HepG2 (cell line): ENCODE measurements at regions not wholly inside any gene's neighbourhood (a gene's known extent, or its start where the extent isn't known, plus 50 kb on each side); places are given as distances from the start of the nearest gene placed in this dataset.

Experiments used
- ATAC-seq: fragments of 200-7000 bp; cut with Tn5 transposase; 3 replicates; pipeline ENCODE4 v1.9.1; 2020; ENCODE audit warnings: mild to moderate bottlenecking, moderate library complexity
- BruUV-seq: library from RNA; stranded (reverse); fragments of 400-500 nt; replicated peaks from 2 replicates; lab custom pipeline; 2021; lab: Mats Ljungman, UMichigan
- CTCF ChIA-PET: fragments of 300-600 bp; formaldehyde crosslinking; extraction: SDS; loops from one replicate; lab custom pipeline; 2021; ENCODE audit warnings: low total read pairs, inconsistent platforms, low intra/inter-chr PET ratio; lab: Yijun Ruan, JAX
- POLR2A ChIA-PET: fragments of 350-600 bp; sonication (Branson Sonifier 250); formaldehyde crosslinking; loops from one replicate; lab custom pipeline; 2020; ENCODE audit warnings: antibody characterized with exemption, inconsistent platforms; lab: Yijun Ruan, JAX
- DNase-seq: peaks from one replicate; pipeline ENCODE4 v3.0.0-alpha.2; 2015; ENCODE audit warnings: low spot score
- FAIRE-seq: peaks from 3 replicates; lab custom pipeline; 2011; peaks lifted over from hg19 to GRCh38; lab: Jason Lieb, UNC
- H2AFZ ChIP-seq: one replicate; pipeline ENCODE4 v1.6.1; 2011; ENCODE audit warnings: low read length, inconsistent platforms
- H3K27ac ChIP-seq: fragments of 300-600 bp; 3 replicates; pipeline ENCODE4 v1.8.0; 2011; ENCODE audit warnings: mixed run types, mild to moderate bottlenecking, mixed read lengths, low read length, inconsistent platforms; ENCODE audit not compliant: insufficient read depth; ENCODE audit errors: extremely low read length
- H3K27me3 ChIP-seq, 2 experiments: fragments of 200-600 bp in 1 of 2; 2 replicates in 1 of 2; 3 replicates in 1 of 2; pipeline versions ENCODE4 v1.6.0 to v1.8.0; 2011; ENCODE audit warnings: low read length in 2 of 2, mild to moderate bottlenecking in 2 of 2, moderate library complexity in 2 of 2, inconsistent platforms in 1 of 2; ENCODE audit not compliant: insufficient read depth in 2 of 2, control insufficient read depth in 1 of 2
- H3K36me3 ChIP-seq, 2 experiments: fragments of 200-600 bp in 1 of 2; replicated peaks in 1 of 2; 2 replicates in 1 of 2; 3 replicates in 1 of 2; pipeline versions ENCODE4 v1.5.1 to v1.8.0; 2011; ENCODE audit warnings: low read length in 2 of 2, inconsistent platforms in 1 of 2; ENCODE audit not compliant: insufficient read depth in 2 of 2, control insufficient read depth in 1 of 2
- H3K4me1 ChIP-seq: 2 replicates; pipeline ENCODE4 v1.5.1; 2012; ENCODE audit warnings: low read length, inconsistent platforms; ENCODE audit not compliant: insufficient read depth
- H3K4me2 ChIP-seq: 2 replicates; pipeline ENCODE4 v1.6.0; 2011; ENCODE audit warnings: low read depth, low read length, inconsistent platforms
- H3K4me3 ChIP-seq, 3 experiments: fragments of 200-600 bp in 1 of 3; sonication (generic), shearing (Covaris generic) in 1 of 3; replicated peaks in 1 of 3; 2 replicates each; pipeline ENCODE4 v1.5.1; 2011 to 2016; ENCODE audit warnings: low read length in 3 of 3, inconsistent platforms in 2 of 3, low read depth in 2 of 3, mild to moderate bottlenecking in 2 of 3, control low read depth in 1 of 3, mixed read lengths in 1 of 3; ENCODE audit not compliant: insufficient read depth in 1 of 3
- H3K79me2 ChIP-seq: one replicate; pipeline ENCODE4 v1.6.1; 2011; ENCODE audit warnings: low read length, inconsistent platforms; ENCODE audit not compliant: insufficient read depth
- H3K9ac ChIP-seq: 2 replicates; pipeline ENCODE4 v1.6.0; 2011; ENCODE audit warnings: mild to moderate bottlenecking, low read depth, low read length, inconsistent platforms; ENCODE audit not compliant: insufficient read depth
- H3K9me3 ChIP-seq: 2 replicates; pipeline ENCODE4 v1.5.1; 2012; ENCODE audit warnings: mild to moderate bottlenecking, low read length
- H4K20me1 ChIP-seq: 2 replicates; pipeline ENCODE4 v1.6.0; 2011; ENCODE audit warnings: inconsistent platforms, mild to moderate bottlenecking, low read length, moderate library complexity; ENCODE audit not compliant: insufficient read depth
- CAMTA2 ChIP-seq: sonication (generic); formaldehyde crosslinking; IDR thresholded peaks from 2 replicates; pipeline ENCODE4 v1.4.0; 2020; ENCODE audit warnings: mild to moderate bottlenecking, missing genetic modification reagents, borderline replicate concordance
- CHD2 ChIP-seq: IDR thresholded peaks from 2 replicates; pipeline ENCODE4 v1.6.1; 2011; ENCODE audit warnings: low read depth, low read length, improper control_type of control experiment
- FOSL2 ChIP-seq: sonication (generic); formaldehyde crosslinking; IDR thresholded peaks from 2 replicates; pipeline ENCODE4 v1.4.0; 2020; ENCODE audit warnings: missing genetic modification reagents
- HMG20A ChIP-seq: IDR thresholded peaks from 2 replicates; pipeline ENCODE4 v1.6.1; 2016; ENCODE audit warnings: borderline replicate concordance
- KDM6A ChIP-seq: IDR thresholded peaks from 2 replicates; pipeline ENCODE4 v1.6.1; 2016; ENCODE audit warnings: low read depth
- NCOA2 ChIP-seq: sonication (generic); formaldehyde crosslinking; IDR thresholded peaks from 2 replicates; pipeline ENCODE4 v1.8.0; 2022; ENCODE audit warnings: inconsistent platforms
- NFIC ChIP-seq: IDR thresholded peaks from 2 replicates; pipeline ENCODE4 v1.6.1; 2012; ENCODE audit warnings: mild to moderate bottlenecking, low read length, inconsistent platforms
- NKX3-1 ChIP-seq: sonication (generic); formaldehyde crosslinking; IDR thresholded peaks from 2 replicates; pipeline ENCODE4 v1.5.0; 2020; ENCODE audit warnings: missing genetic modification reagents
- ZFP82 ChIP-seq: sonication (generic); formaldehyde crosslinking; IDR thresholded peaks from 2 replicates; pipeline ENCODE4 v1.5.1; 2020; ENCODE audit warnings: mild to moderate bottlenecking, missing genetic modification reagents, borderline replicate concordance
- ZFX ChIP-seq: sonication (generic); formaldehyde crosslinking; IDR thresholded peaks from 2 replicates; pipeline ENCODE4 v1.4.0; 2020; ENCODE audit warnings: mild to moderate bottlenecking, low read depth, missing genetic modification reagents, moderate library complexity
- ZNF562 ChIP-seq: sonication (generic); formaldehyde crosslinking; IDR thresholded peaks from 2 replicates; pipeline ENCODE4 v1.8.0; 2022; ENCODE audit warnings: missing genetic modification reagents, borderline replicate concordance
- ZNF639 ChIP-seq: conservative IDR thresholded peaks from 2 replicates; pipeline ENCODE4 v1.6.1; 2018; ENCODE audit warnings: missing genetic modification reagents
- ZNF780A ChIP-seq: sonication (generic); formaldehyde crosslinking; IDR thresholded peaks from 2 replicates; pipeline ENCODE4 v1.8.0; 2022; ENCODE audit warnings: mild to moderate bottlenecking, missing genetic modification reagents, moderate library complexity
- ZSCAN5A ChIP-seq: sonication (generic); formaldehyde crosslinking; IDR thresholded peaks from 2 replicates; pipeline ENCODE4 v1.8.0; 2022; ENCODE audit warnings: mild to moderate bottlenecking, missing genetic modification reagents, borderline replicate concordance
- ZZZ3 ChIP-seq: sonication (generic); formaldehyde crosslinking; IDR thresholded peaks from 2 replicates; pipeline ENCODE4 v1.4.0; 2020; ENCODE audit warnings: missing genetic modification reagents, mild to moderate bottlenecking, borderline replicate concordance
- WGBS: methylation state at CpG from one replicate; pipeline ENCODE4 v1.1.6; 2017; ENCODE audit warnings: low lambda C conversion rate; 5-methylcytosine and 5-hydroxymethylcytosine counted together
- in situ Hi-C: cut with HindIII; loops from 2 replicates; pipeline ENCODE4 v1.10.0; 2017; ENCODE audit warnings: low pct_unique_long_range_greater_than_20kb; ENCODE audit not compliant: extremely low pct_ligation_motif_present
- intact Hi-C: fragments of 100-400 bp; cut with micrococcal nuclease; formaldehyde crosslinking; loops from one replicate; pipeline ENCODE4 v1.10.0; 2022; ENCODE audit not compliant: unreplicated experiment

- intact Hi-C loops = no loop called here
- no peaks in the 10 kb centered on the region for H3K9me3 ChIP-seq
Measured at GRCh38 chr10:130333185-130333584, 197.0 kb downstream of the GLRX3 start.

More at GRCh38 chr10:130333185-130333584, 197.0 kb downstream of the GLRX3 start:
- POLR2A ChIA-PET = no interaction called here
- H3K4me2 ChIP-seq = no peak overlapping the region
- H3K4me1 ChIP-seq = no peaks in the 10 kb centered on the region
- H3K9ac ChIP-seq = no peak overlapping the region
- no peak overlapping the region for H3K4me3 ChIP-seq
- WGBS = 15% methylated on average over 2 of the region's 2 CpGs
- no peak for FAIRE-seq
- CTCF ChIA-PET = no interaction called here
- H4K20me1 ChIP-seq = no peaks in the 10 kb centered on the region
- no peaks in the 10 kb centered on the region for H3K79me2 ChIP-seq
- H3K36me3 ChIP-seq = no peaks in the 10 kb centered on the region
- ATAC-seq = no peak
- no peak overlapping the region for H2AFZ ChIP-seq
- DNase-seq = no peak
- in situ Hi-C loops = no loop called here
- BruUV-seq = no TSS peak
- H3K27ac ChIP-seq = no peak overlapping the region
- peaks cover 0 to 17% of the 10 kb centered on the region in 2 experiments; a peak in 1 of 5 replicates for H3K27me3 ChIP-seq
- no peak for TF ChIP-seq KDM6A
- no peak for TF ChIP-seq NFIC
- TF ChIP-seq NKX3-1 (CRISPR knock-in tag) = no peak
- TF ChIP-seq CAMTA2 = no peak
- no peak for TF ChIP-seq CHD2
- TF ChIP-seq ZZZ3 (CRISPR knock-in tag) = no peak
- no peak for TF ChIP-seq HMG20A (CRISPR knock-in tag)
- TF ChIP-seq ZFX (CRISPR knock-in tag) = no peak
- no peak for TF ChIP-seq ZFP82
- no peak for TF ChIP-seq ZNF639 (CRISPR knock-in tag)
- no peak for TF ChIP-seq FOSL2
- no peak for TF ChIP-seq ZSCAN5A
- TF ChIP-seq NCOA2 = no peak
- TF ChIP-seq ZNF780A = no peak
- no peak for TF ChIP-seq ZNF562 (CRISPR knock-in tag)
